ENCODE measurements at regions not wholly inside any gene's neighbourhood (a gene's known extent, or its start where the extent isn't known, plus 50 kb on each side); places are given as distances from the start of the nearest gene placed in this dataset.

DNA sequence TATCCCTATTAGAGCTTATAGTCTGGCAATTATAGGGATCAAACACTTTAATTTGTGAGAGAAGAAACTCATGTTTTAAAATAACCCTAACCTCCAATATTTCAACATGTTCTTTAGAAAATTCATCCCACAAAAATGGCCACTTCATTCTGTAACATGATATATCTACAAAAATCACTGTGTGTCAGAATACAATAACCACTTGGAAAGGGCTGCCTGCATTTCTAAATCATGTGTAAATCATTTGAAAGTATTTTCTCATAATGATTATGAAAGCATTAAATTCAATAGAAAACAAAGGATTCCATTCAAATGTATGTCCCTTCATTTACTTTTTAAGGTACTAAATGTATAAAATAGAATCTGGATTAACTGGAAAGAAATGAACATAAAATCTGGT, 101.4 kb upstream of the NHSL1 start:
- TF ChIP-seq, protein P1, sequence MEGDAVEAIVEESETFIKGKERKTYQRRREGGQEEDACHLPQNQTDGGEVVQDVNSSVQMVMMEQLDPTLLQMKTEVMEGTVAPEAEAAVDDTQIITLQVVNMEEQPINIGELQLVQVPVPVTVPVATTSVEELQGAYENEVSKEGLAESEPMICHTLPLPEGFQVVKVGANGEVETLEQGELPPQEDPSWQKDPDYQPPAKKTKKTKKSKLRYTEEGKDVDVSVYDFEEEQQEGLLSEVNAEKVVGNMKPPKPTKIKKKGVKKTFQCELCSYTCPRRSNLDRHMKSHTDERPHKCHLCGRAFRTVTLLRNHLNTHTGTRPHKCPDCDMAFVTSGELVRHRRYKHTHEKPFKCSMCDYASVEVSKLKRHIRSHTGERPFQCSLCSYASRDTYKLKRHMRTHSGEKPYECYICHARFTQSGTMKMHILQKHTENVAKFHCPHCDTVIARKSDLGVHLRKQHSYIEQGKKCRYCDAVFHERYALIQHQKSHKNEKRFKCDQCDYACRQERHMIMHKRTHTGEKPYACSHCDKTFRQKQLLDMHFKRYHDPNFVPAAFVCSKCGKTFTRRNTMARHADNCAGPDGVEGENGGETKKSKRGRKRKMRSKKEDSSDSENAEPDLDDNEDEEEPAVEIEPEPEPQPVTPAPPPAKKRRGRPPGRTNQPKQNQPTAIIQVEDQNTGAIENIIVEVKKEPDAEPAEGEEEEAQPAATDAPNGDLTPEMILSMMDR (IDR thresholded peaks at IDR 0.05 in 8 of 11, conservative IDR thresholded peaks at IDR 0.05 in 3 of 11) = no peak
- TF ChIP-seq POLR2A (IDR thresholded peaks at IDR 0.05) = no peak

Measured in spleen (tissue), 7 donors.